KG1 (cell line): ENCODE measurements at regions not wholly inside any gene's neighbourhood (a gene's known extent, or its start where the extent isn't known, plus 50 kb on each side); places are given as distances from the start of the nearest gene placed in this dataset.
"Not testable (repeated sequence)": the region's sequence is repeated elsewhere in the genome, so short reads cannot be mapped to it uniquely, and the experiment has no call there.

Experiments used
- DNase-seq: peaks from one replicate; lab custom pipeline; 2025; lab: John Stamatoyannopoulos, UW

DNA sequence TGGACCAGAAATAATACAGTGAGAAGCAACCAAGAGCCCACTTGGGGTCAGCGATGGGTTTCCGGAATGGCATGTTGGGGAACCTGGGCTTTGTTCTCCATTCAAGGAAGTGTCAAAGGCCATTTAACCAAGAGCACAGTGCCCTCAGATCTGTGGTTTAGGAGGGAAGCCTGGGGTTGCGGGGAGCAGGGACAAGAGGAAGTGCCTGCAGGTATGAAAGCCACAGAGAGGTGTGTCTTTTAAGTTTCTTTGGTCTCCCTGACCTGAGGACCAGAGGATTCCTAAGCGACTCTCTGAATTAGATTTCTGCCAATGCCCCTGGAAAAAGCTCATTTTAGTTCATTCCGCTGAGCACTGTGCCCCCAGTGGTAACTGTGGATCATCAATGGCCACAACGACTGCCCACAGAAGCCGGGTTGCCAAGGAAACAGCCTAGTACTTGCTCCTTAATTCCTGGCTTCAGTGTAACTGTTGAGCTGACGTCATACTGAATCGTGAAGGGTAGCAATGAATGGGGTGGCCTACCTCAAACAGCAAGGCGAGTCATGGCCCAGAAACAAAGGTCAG, 107.3 kb upstream of the SPIN1 start:
- no peak for DNase-seq

GRCh38 chr9:88278036-88278435, 110.2 kb upstream of the SPIN1 start:
- no peak for DNase-seq

- DNase-seq, result no peak
Measured at GRCh38 chr9:88274078-88274477, 114.2 kb upstream of the SPIN1 start.

- no peak for DNase-seq
Measured at GRCh38 chr9:88272986-88273385, 115.3 kb upstream of the SPIN1 start.

- no peak for DNase-seq
Measured at GRCh38 chr9:88270413-88270812, 117.8 kb upstream of the SPIN1 start.

DNA sequence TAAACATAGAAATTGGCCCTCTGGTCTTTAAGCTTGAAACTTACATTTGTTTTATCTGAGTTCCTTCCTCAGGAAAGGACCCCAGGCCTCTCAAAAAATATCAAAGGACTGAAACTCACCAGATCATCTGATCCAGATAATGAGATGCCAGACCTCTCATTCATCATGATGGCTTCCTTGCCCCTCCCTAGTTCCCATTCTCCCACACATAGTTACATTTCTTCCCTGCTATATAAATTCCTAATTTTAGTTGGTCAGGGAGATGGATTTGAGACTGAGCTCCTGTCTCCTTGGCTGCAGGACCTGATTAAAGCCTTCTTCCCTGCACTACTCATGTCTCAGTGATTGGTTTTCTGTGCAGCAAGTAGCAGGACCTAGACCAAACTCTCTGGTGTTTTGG, 119.4 kb upstream of the SPIN1 start:
- no peak for DNase-seq

GRCh38 chr9:88267283-88267682, 121.0 kb upstream of the SPIN1 start:
- no peak for DNase-seq

DNA sequence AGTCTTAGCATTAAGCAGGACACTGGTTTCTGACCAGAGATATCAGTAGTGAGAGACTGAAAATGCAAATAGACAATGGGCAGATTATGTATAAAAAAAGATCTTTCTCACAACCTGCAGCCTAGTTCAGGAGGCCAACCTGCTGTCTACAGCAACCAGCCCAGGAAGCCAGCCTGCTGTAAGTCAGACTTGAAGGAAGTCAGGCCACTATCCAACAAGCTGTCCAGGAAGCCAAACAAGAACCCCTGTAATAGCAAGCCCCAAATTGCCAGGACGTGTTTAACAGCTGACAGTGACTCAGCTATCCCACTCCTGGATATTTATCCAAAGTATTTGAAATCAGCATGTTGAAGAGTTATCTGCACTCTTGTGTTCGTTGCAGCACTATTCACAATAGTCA, 121.8 kb upstream of the SPIN1 start:
- DNase-seq, result no peak

DNA sequence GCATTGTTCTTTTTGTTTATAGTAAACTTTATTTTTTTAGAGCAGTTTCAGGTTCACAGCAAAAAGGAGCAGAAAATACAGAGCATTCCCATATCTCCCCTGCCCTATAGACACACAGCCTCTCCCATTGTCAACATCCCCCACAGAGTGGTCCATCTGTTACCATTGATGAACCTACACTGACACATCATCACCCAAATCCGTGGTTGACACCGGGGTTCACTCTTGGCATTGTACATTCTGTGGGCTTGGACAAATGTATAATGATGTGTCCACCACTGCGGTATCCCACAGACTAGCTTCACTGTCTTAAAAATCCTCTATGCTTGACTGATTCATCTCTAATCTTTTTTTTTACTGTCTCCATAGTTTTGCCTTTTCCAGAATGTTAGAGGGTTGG, 120.7 kb upstream of the SPATA31C2 start:
- no peak for DNase-seq

DNA sequence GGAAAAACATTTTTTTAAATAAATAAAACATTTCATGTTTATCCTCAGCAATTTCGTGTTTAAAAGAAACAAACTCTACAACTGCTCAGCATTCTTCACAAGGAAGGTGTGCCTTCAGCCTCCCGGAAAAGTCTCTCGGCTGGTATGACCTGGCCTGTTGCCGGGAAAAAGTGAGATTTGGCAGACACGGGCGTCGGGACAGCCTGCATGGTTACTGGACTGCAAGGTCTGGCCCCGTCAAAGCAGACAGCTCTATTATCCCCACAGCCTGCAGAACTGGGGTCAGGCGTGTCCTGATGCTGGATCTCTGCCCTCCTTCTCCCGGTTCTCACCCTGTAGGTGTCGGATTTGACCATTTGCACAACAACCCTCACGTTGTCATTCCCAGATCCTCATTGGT, 120.3 kb upstream of the SPATA31C2 start:
- no peak for DNase-seq

DNA sequence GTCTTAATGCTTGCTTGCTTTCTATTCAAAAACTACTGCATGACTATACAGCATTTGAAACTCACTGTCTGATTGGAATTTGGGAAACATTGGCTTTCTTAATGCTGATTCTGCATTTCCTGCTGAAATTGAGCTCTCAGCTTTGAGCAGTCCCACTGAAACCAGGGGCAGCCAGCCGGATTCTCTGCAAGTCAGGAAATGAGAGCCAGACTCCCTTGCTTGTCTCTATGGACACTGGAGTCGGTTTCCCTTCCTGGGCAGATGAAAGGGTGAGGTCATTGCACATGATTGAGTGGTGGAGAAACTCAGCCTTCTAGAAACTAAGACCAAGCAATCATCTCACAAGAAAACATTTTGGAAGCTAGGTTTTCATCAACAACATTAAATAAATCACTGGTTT, 119.7 kb upstream of the SPATA31C2 start:
- DNase-seq, result no peak

GRCh38 chr9:88256216-88256615, 117.9 kb upstream of the SPATA31C2 start:
- DNase-seq, result no peak

GRCh38 chr9:88255806-88256205, 117.5 kb upstream of the SPATA31C2 start:
- DNase-seq, result not testable (repeated sequence)

- DNase-seq, result no peak
Measured at GRCh38 chr9:88251903-88252302, 113.6 kb upstream of the SPATA31C2 start.

GRCh38 chr9:88243736-88244135, 105.5 kb upstream of the SPATA31C2 start:
- DNase-seq, result no peak

- no peak for DNase-seq
Measured at GRCh38 chr9:88242879-88243278, 104.6 kb upstream of the SPATA31C2 start.

DNA sequence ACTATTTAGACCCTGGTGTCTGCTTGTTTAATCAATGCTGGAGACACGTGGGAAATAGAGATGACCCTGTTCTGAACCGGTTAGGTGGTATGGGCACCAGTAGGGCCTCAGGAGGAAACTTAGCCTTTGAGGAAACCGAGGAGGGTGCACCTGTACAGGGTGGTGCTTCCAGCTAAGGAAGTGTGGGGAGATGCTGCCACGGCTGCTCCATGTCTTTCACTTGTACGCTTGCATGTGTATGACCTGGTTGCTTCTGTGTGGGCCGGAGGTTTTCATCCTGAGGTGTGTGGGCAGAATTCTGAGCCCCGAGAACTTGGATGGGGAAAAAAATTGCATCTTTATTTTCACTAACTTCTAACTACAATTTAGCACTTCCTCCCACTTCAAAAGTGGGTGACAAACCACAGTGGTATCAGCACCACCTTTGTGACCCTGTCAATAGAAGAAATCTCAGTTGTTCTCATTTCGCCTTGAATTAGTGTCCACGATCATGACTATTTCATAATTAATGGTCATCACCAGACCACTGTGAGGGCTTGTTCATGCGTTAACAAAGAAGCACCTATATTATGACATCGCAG, 99.8 kb upstream of the SPATA31C2 start:
- no peak for DNase-seq

DNA sequence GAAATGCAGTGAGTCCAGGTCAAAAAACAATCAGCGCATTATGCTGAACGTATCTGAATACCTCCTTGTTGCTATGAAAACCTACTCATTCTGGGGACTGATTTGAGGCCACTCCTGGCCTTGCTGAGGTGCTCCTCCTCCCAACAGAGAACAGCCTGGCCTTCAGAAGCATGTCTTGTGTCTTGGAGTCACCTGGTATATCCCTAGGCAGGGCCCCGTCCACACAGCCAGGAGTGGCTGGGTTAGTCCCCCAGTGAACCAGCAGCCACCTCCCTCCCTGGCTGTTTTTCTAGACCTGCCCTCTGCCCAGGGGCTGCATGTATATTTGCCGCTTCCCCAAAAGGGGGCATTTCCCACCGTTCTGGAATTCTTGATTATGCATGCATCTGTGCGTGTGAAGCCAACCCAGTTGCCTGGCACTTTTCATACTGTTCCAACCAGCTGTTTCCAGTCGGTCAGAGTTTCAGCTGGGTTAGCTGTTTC, 99.2 kb upstream of the SPATA31C2 start:
- DNase-seq, result no peak

DNA sequence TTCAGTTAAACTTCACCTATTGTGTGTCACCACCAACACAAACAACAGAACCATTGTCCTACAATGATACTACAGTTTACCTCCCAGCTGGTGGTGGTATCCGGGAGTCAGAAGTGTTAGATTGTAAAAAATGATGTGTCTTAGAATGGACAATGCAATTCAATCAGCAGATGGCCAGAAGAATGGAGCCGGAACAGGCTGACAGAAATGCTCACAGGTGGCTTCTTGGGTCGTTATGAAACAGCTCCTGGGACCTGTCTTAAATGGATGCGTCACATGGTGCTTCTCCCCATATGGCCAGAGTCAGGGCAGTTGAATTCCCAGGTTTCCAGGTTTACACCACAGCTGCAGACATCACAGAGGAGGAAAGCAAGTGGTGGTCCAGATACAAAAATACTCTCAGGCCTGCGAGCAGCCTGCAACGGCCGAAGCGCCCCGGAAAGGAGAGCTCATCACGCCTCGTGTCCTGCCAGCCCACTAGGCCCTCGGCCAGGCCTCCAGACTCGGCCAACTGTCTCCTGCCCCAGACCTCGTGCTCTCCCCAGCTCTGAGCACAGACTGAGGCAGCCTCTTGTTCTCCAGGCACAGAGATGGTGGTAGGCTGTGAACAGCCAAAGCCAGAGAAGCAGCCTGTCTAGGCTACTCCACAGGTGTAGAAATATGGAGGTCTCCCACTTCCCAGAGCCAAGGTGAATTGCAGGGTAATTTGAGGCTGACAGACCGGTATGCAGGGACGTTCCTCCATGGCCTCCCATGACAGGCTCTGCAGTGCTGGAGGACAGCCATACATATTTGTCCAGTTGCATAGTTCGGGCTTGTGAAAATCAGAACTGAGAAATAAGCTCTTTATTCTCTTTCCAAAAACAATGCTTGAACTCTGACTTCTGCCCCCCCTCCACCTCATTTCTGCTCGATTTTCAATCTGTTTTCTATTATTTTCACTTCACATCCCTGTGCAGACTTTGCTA, 98.5 kb upstream of the SPATA31C2 start:
- DNase-seq, result no peak

DNA sequence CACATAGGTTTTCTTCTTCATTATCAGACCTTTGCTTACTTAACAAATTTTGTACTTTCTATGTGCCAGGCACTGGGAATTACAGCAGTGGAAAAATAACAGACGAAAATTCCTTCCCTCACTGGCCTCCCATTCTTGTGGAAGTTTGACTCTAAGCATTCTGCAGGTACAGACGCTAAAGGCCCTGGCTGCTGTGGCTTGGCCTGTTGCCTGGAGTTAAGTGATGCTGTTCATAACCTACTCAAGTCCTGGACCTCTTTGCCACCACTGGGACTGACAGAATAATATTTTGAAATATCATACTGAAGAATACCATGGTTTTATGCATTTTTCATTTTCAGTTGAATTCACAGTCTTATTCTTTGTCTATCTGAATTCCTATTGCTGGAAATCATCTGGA, 97.3 kb upstream of the SPATA31C2 start:
- no peak for DNase-seq

DNA sequence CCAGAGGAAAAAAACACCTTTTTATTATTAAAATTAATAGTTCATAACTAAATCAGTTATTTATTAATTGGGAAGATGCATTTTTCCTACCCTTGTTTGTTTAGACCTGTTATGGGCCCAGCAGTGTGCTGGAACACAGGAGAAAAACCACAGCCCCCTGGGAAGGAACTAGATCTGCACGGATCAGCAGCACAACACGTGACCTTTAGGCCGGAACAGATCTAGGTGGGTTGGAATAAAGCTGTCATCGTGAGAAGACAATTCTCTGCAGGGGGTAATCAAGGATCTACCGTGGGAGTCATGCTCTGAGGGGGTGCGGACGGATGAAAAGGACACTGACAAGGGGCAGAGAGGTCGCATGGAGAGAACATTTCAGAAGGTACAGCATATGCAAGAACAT, 95.8 kb upstream of the SPATA31C2 start:
- no peak for DNase-seq

DNA sequence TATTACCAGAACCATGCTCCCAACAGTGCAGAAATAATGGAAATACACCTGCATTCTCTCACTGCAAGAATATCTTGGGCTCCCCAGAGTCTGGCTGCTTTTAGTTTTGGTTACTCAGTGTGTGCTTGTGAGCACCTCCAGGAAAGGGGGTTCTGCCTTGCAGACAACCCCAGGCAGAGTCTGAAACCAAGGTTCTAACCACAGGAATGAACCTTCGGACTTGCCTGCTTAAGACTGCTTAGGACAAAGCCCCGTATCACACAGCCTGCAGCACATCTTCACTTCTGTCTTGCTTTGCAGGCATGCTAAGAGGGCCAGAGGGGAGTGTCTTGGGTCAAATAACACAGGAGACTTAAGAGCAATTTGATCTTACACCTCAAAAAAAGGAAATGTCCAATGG, 94.8 kb upstream of the SPATA31C2 start:
- DNase-seq, result no peak

DNA sequence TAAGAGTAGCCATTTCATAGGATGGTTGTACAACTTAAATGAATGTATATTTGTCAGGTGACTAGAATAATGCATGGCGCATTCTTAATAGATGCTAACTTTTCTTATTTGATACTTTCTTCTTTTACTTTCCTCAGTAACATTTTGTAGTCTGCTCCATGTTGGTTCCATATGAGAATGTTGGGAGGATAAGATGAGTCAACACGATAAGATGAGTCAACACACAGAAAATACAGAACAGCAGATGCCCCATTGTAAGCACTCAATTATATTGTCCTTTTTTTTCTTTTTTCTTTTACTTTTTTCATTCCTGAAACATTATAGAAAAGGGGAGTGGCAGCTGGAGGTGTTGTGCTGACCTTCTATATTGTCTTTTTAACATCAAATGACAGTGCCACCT, 92.3 kb upstream of the SPATA31C2 start:
- DNase-seq, result no peak
